GM23338 (cell line): ENCODE measurements at regions not wholly inside any gene's neighbourhood (a gene's known extent, or its start where the extent isn't known, plus 50 kb on each side); places are given as distances from the start of the nearest gene placed in this dataset.

Experiments
- CREB1 ChIP-seq: fragments of 250-450 bp; sonication (Bioruptor Pico); IDR thresholded peaks from 2 replicates; pipeline ENCODE4 v1.5.0; 2020; ENCODE audit warnings: low read depth, mild to moderate bottlenecking, moderate library complexity
- ETS1 ChIP-seq: IDR thresholded peaks from 2 replicates; pipeline ENCODE4 v1.6.1; 2016; ENCODE audit warnings: antibody characterized with exemption
- EZH2 ChIP-seq: fragments of 200-600 bp; sonication (generic); IDR thresholded peaks from one replicate; pipeline ENCODE4 v1.8.0; 2017; ENCODE audit warnings: antibody characterized with exemption, mild to moderate bottlenecking, low read depth; ENCODE audit not compliant: unreplicated experiment
- EZH2phosphoT487 ChIP-seq: fragments of 200-600 bp; sonication (generic); IDR thresholded peaks from one replicate; pipeline ENCODE4 v1.8.1; 2018; ENCODE audit warnings: antibody characterized with exemption; ENCODE audit not compliant: unreplicated experiment
- JUNB ChIP-seq: IDR thresholded peaks from one replicate; pipeline ENCODE4 v1.6.1; 2016; ENCODE audit warnings: antibody characterized with exemption; ENCODE audit not compliant: unreplicated experiment
- NANOG ChIP-seq: IDR thresholded peaks from 2 replicates; pipeline ENCODE4 v1.6.1; 2016; ENCODE audit warnings: antibody characterized with exemption, borderline replicate concordance
- POLR2AphosphoS5 ChIP-seq: IDR thresholded peaks from 2 replicates; pipeline ENCODE4 v1.6.1; 2016; ENCODE audit warnings: antibody characterized with exemption, low read depth
- STAT1 ChIP-seq: IDR thresholded peaks from one replicate; pipeline ENCODE4 v1.6.1; 2016; ENCODE audit warnings: antibody characterized with exemption; ENCODE audit not compliant: unreplicated experiment
- ZNF114 ChIP-seq: fragments of 250-450 bp; sonication (Bioruptor Pico); IDR thresholded peaks from 2 replicates; pipeline ENCODE4 v1.5.0; 2020; ENCODE audit warnings: mild to moderate bottlenecking, moderate library complexity
- ZNF331 ChIP-seq: fragments of 250-450 bp; sonication (Bioruptor Pico); IDR thresholded peaks from 2 replicates; pipeline ENCODE4 v1.5.0; 2020; ENCODE audit warnings: low read depth, mild to moderate bottlenecking, moderate library complexity
- TF ChIP-seq, protein P1 (sequence below), 2 experiments: fragments of 200-600 bp in 1 of 2; sonication (generic) in 1 of 2; conservative IDR thresholded peaks; 2 replicates each; pipeline versions ENCODE4 v1.5.1 to v1.6.1; 2016 to 2017; ENCODE audit warnings: antibody characterized with exemption in 2 of 2, low read depth in 2 of 2, mild to moderate bottlenecking in 2 of 2, moderate library complexity in 1 of 2
- TF ChIP-seq, protein P2 (sequence below): IDR thresholded peaks from one replicate; pipeline ENCODE4 v1.6.1; 2018; ENCODE audit warnings: antibody characterized with exemption; ENCODE audit not compliant: unreplicated experiment

- TF ChIP-seq, protein P1, sequence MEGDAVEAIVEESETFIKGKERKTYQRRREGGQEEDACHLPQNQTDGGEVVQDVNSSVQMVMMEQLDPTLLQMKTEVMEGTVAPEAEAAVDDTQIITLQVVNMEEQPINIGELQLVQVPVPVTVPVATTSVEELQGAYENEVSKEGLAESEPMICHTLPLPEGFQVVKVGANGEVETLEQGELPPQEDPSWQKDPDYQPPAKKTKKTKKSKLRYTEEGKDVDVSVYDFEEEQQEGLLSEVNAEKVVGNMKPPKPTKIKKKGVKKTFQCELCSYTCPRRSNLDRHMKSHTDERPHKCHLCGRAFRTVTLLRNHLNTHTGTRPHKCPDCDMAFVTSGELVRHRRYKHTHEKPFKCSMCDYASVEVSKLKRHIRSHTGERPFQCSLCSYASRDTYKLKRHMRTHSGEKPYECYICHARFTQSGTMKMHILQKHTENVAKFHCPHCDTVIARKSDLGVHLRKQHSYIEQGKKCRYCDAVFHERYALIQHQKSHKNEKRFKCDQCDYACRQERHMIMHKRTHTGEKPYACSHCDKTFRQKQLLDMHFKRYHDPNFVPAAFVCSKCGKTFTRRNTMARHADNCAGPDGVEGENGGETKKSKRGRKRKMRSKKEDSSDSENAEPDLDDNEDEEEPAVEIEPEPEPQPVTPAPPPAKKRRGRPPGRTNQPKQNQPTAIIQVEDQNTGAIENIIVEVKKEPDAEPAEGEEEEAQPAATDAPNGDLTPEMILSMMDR (conservative IDR thresholded peaks at IDR 0.05; ENCODE audit: low read depth in 2 of 2), result no peak
- TF ChIP-seq EZH2 (no peak), POLR2AphosphoS5 (no peak), EZH2phosphoT487 (no peak), ZNF114 (CRISPR knock-in tag) (no peak), ETS1 (no peak), NANOG (no peak), CREB1 (no peak), JUNB (no peak), STAT1 (no peak), ZNF331 (CRISPR knock-in tag) (no peak)
- TF ChIP-seq, protein P2, sequence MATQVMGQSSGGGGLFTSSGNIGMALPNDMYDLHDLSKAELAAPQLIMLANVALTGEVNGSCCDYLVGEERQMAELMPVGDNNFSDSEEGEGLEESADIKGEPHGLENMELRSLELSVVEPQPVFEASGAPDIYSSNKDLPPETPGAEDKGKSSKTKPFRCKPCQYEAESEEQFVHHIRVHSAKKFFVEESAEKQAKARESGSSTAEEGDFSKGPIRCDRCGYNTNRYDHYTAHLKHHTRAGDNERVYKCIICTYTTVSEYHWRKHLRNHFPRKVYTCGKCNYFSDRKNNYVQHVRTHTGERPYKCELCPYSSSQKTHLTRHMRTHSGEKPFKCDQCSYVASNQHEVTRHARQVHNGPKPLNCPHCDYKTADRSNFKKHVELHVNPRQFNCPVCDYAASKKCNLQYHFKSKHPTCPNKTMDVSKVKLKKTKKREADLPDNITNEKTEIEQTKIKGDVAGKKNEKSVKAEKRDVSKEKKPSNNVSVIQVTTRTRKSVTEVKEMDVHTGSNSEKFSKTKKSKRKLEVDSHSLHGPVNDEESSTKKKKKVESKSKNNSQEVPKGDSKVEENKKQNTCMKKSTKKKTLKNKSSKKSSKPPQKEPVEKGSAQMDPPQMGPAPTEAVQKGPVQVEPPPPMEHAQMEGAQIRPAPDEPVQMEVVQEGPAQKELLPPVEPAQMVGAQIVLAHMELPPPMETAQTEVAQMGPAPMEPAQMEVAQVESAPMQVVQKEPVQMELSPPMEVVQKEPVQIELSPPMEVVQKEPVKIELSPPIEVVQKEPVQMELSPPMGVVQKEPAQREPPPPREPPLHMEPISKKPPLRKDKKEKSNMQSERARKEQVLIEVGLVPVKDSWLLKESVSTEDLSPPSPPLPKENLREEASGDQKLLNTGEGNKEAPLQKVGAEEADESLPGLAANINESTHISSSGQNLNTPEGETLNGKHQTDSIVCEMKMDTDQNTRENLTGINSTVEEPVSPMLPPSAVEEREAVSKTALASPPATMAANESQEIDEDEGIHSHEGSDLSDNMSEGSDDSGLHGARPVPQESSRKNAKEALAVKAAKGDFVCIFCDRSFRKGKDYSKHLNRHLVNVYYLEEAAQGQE, result no peak
Measured at GRCh38 chr4:31595496-31595895, 875.3 kb downstream of the PCDH7 start.
